Spleen (tissue), 7 donors: ENCODE measurements at regions not wholly inside any gene's neighbourhood (a gene's known extent, or its start where the extent isn't known, plus 50 kb on each side); places are given as distances from the start of the nearest gene placed in this dataset.

Experiments
- POLR2A ChIP-seq, 3 donors: fragments of 450-650 bp; IDR thresholded peaks; one replicate each; pipeline ENCODE4 v1.5.1; 2017; ENCODE audit warnings: antibody characterized with exemption in 3 of 3, mild to moderate bottlenecking in 1 of 3
- TF ChIP-seq, protein P1 (sequence below), 11 experiments: fragments of 200-600 bp in 7 of 11; fragments of 450-650 bp in 4 of 11; sonication (generic) in 4 of 11; IDR thresholded peaks in 8 of 11; conservative IDR thresholded peaks in 3 of 11; 1 replicate in 7 of 11; 2 replicates in 4 of 11; pipeline versions ENCODE4 v1.4.0 to v1.8.0; 2016 to 2021; ENCODE audit warnings: antibody characterized with exemption in 11 of 11, inconsistent platforms in 4 of 11, mild to moderate bottlenecking in 1 of 11
- donor health status: DM: no; HTN: no; CAD: no; lungs with moderate emphysema.
- donor health status: DM: no; HTN: no; CAD: no.
- donor health status: DM: no; HTN: no; CAD: no.

DNA sequence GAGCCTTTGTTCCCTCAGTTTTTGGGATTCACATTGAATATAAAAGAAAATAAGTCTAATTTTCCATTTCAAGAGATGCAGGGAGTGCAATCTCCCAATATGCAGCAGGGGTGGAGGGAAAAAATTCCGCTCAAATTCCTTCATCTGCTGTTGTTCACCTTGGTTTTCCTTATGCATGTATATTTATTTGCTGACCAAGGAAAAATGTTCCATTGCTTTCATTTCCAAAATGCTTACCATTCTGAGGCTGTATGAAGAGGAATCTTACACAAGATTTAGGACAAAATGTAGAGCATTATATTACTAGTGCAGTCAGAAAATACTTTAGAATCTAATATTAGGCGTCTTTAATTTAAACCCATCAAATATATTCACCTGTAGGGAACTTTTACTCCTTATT is 863.9 kb downstream of the EPHA3 start:
- TF ChIP-seq, protein P1, sequence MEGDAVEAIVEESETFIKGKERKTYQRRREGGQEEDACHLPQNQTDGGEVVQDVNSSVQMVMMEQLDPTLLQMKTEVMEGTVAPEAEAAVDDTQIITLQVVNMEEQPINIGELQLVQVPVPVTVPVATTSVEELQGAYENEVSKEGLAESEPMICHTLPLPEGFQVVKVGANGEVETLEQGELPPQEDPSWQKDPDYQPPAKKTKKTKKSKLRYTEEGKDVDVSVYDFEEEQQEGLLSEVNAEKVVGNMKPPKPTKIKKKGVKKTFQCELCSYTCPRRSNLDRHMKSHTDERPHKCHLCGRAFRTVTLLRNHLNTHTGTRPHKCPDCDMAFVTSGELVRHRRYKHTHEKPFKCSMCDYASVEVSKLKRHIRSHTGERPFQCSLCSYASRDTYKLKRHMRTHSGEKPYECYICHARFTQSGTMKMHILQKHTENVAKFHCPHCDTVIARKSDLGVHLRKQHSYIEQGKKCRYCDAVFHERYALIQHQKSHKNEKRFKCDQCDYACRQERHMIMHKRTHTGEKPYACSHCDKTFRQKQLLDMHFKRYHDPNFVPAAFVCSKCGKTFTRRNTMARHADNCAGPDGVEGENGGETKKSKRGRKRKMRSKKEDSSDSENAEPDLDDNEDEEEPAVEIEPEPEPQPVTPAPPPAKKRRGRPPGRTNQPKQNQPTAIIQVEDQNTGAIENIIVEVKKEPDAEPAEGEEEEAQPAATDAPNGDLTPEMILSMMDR (IDR thresholded peaks at IDR 0.05 in 8 of 11, conservative IDR thresholded peaks at IDR 0.05 in 3 of 11) = no peak
- TF ChIP-seq POLR2A (IDR thresholded peaks at IDR 0.05) = no peak
